ENCODE measurements at regions not wholly inside any gene's neighbourhood (a gene's known extent, or its start where the extent isn't known, plus 50 kb on each side); places are given as distances from the start of the nearest gene placed in this dataset.

- H3K4me3 ChIP-seq: no peak overlapping the region
- H3K27ac ChIP-seq: no peak overlapping the region
These were observed 50.2 kb upstream of the DNAH14 start for GRCh38 chr1:224879162-224879803.
